ENCODE measurements at regions not wholly inside any gene's neighbourhood (a gene's known extent, or its start where the extent isn't known, plus 50 kb on each side); places are given as distances from the start of the nearest gene placed in this dataset.

GRCh38 chr6:1485678-1486077, 96.3 kb downstream of the FOXF2 start:
- DNase-seq, result no peak

- no peak for DNase-seq
These were observed 97.0 kb downstream of the FOXF2 start for GRCh38 chr6:1486387-1486786.

- DNase-seq, result no peak
These were observed 97.9 kb downstream of the FOXF2 start for GRCh38 chr6:1487239-1487638.

GRCh38 chr6:1491025-1491424, 101.6 kb downstream of the FOXF2 start:
- DNase-seq, result no peak

- DNase-seq, result no peak
These were observed 102.4 kb downstream of the FOXF2 start for GRCh38 chr6:1491591-1492319.

GRCh38 chr6:1494671-1495070, 105.3 kb downstream of the FOXF2 start:
- no peak for DNase-seq

DNA sequence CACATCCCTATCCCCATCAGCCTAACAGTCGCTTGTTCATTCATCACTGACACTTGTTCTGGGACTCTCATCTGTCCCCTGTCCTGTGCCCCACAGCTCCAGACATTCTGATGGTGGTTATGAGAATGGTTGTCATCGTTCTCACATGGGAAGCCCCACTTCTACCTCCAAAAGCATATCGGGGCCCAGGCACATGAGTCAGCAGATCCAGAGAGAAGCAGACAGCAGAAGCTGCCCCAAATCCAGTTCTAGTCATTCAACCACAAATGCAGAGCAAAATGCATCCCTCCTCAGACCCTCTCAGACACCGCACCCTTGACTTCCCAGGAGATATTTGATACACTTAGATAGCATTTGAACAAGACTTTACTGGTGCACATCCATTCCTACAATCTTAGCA, 106.0 kb downstream of the FOXF2 start:
- no peak for DNase-seq

DNA sequence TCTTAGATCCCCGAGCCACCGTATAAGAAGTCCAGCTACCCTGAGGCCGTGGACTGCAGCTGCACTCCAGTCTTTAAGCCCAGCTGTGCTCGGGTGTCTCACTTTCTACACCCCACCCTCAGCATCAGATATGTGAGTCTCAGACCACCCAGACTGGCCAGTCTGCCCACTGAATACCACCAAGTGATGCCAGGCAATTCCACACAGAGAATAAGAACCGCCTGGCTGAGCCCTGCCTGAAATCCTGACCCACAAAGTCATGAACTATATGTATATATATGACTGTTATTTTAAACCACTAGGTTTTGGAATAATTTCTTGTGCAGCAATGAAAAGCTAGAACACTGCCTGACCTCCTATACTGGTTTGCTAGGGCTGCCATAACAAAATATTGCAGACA, 106.7 kb downstream of the FOXF2 start:
- no peak for DNase-seq

DNA sequence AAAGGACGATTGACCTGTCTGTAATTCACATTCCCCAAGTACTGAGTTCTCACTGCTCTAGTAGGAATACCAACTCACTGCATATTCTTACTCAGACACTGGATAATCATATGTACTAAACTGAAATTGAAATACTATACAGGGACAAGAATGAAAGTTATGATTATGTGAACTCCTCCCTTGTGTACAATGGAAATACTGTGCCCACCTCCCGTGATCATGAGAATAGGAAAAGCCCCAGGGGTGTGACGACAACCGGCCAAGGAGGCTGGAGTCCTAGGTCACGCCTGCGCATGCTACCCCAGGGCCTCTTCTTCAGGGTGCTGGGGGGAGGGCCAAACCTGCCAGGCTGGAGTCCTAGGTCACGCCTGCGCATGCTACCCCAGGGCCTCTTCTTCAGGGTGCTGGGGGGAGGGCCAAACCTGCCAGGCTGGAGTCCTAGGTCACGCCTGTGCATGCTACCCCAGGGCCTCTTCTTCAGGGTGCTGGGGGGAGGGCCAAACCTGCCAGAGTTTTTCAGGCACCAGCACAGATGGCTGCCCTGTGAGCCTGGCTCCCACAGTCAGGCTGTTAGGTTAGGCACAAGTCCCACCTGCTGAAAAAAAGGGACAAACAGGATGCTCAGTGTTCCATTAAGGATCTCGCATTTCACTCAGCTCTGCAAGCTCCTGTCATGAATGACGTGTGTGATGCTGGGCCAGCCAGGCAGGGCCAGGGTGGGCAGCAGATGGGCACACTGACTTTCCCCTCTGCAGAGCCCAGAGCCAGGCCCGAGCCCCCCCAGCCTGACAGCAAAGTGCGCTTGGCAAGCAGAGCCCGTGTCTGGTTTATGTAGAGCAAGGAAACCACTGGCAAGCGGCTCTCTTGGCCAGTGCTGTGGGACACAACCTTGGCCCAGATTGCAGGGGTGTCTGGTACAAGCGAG, 107.7 kb downstream of the FOXF2 start:
- no peak for DNase-seq

GRCh38 chr6:1497761-1498105, 108.4 kb downstream of the FOXF2 start:
- DNase-seq, result no peak

DNA sequence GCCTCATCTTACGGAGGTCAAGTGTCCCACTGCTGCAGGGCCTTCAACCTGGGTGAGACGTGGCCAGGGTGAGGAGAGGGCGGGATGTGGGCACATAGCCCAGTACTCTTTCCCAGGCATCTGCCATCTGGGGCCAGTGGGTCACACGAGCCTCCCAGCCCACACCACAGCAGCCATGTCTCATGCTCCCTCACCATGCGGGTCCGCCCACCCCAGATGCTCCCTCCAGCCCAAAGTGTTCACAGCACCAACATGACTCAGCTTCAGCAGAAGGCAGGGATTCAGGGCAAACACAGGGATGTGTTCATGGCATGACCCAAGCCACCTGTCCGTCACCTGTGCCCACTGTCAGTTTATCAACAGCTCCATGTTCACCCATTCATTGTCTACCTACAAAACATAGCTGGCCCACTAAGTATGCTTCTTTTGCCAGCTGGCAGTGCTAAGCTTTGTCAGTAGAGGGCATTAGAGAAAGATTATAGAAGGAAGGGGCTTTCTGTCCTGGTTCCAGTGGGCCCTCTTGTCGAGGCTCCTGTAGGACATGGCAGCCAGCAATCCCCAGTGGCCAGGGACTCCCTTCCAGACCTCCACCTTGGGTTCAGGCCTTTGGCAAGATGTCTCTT, 109.2 kb downstream of the FOXF2 start:
- DNase-seq, result no peak

- no peak for DNase-seq
These were observed 109.9 kb upstream of the FOXC1 start for GRCh38 chr6:1499777-1500176.

GRCh38 chr6:1500913-1501312, 108.8 kb upstream of the FOXC1 start:
- DNase-seq, result no peak

DNA sequence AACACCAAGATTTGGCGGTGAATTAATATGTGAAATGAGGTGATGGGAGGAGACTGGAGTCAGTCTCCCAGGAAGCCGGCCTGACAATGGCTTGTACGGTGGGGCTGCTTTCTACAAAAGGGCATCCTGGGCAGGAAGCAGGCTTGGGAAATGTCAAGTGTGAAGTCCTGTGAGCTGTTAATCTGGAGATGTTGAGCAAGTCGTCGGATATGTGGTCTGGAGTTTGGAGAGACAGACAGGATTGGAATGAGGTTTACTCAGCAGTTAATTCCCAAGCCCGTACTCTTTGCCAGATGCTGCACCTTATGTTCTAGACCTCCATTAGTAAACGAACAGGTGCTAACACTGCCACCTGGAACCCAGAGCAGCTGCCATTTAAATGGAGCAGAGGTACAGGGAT, 107.7 kb upstream of the FOXC1 start:
- DNase-seq, result no peak

DNA sequence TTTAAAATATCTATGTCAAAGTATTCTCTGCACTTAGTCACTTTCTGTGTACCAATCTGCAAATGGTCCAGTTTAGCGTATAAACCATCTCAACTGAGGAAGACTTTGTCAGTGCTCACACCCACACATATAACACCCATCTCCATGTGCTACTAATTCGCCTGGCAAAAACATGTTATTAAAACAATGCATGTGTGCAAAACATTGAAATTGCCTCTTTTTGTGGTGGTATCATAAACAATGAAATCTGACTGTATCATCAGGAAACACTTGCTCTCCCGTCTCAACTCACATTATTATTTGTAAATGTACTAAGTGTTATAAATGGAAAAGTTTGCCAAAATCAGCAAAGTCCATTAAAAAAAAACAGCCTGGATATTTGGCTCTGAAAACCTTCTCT, 105.9 kb upstream of the FOXC1 start:
- DNase-seq, result no peak

- no peak for DNase-seq
These were observed 105.2 kb upstream of the FOXC1 start for GRCh38 chr6:1504465-1504864.

GRCh38 chr6:1507251-1507650, 102.5 kb upstream of the FOXC1 start:
- DNase-seq, result no peak

DNA sequence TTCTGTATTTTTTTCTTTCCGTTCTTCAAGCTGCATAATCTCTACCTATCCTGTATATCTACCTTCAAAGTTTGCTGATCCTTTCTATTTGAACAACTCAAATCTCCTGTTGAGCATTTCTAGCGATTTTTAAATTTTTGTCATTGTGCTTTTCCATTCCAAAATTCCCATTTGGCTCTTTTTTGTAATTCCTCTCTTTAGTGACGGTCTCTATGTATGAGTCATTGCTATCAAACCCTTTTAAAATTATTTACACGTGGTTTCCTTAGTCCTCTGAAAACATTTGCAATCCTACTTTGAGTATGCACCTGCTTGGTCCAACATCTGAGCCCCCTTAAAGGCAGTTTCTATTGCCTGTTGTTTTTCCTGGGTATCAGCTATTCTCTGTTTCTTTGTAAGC, 100.5 kb upstream of the FOXC1 start:
- no peak for DNase-seq

DNA sequence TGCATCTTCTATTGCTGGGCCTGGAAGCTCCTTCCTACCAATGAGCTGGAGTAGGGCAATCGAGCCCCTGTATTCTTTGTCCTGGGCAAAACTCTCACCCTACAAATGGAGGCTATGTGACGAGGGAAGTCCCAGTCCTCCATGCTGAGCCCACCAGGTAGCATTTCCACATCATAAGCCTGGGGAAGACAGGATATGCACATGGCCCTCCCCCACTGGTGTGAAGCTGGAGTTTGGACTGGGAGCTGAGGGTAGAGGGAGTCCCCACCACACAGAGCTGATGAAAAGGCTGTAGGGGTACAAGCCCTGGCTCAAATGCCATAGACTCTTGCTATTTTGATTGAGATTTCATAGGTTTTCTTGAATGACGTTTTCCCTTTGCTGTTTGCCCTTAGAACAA, 99.5 kb upstream of the FOXC1 start:
- DNase-seq, result no peak

GRCh38 chr6:1513215-1513780, 96.4 kb upstream of the FOXC1 start:
- no peak for DNase-seq

GRCh38 chr6:1514078-1514477, 95.6 kb upstream of the FOXC1 start:
- no peak for DNase-seq

GRCh38 chr6:1515280-1515679, 94.4 kb upstream of the FOXC1 start:
- no peak for DNase-seq

DNA sequence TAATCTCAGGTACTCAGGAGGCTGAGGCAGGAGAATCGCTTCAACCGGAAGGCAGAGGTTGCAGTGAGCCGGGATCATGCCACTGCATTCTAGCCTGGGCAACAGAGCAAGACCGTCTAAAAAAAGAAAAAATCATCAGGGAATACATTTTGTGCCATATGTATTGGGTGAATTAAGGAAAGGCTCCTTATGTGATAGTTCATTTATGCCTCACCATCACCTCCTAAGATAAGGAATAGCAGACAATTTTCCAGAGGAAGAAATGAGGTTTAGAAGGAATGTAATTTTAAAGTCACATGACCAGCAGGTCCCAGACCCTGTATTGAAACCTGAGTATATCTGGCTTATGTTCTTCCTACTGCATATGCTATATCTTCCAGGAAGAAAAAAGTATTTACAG, 93.9 kb upstream of the FOXC1 start:
- no peak for DNase-seq

Measured in activated CD8-positive, alpha-beta memory T cell treated with anti-CD3 and anti-CD28 coated beads, Interleukin-2, amount 50 U/mL, for 48 hours (primary cell).